Astrocyte of the hippocampus (primary cell): ENCODE measurements at regions not wholly inside any gene's neighbourhood (a gene's known extent, or its start where the extent isn't known, plus 50 kb on each side); places are given as distances from the start of the nearest gene placed in this dataset.

Experiments used
- DNase-seq: peaks from one replicate; pipeline ENCODE4 v3.0.0; 2011; ENCODE audit warnings: low read depth, low spot score

GRCh38 chr13:74511523-74511922 is 377.3 kb upstream of the KLF12 start:
- DNase-seq = no peak

GRCh38 chr13:74487091-74487722 is 353.0 kb upstream of the KLF12 start:
- DNase-seq = no peak

GRCh38 chr13:74485757-74486156 is 351.6 kb upstream of the KLF12 start:
- DNase-seq = no peak

- DNase-seq = no peak
Observed at GRCh38 chr13:74479124-74479523, 344.9 kb upstream of the KLF12 start.

GRCh38 chr13:74476788-74477187 is 342.6 kb upstream of the KLF12 start:
- DNase-seq = no peak

GRCh38 chr13:74476365-74476764 is 342.2 kb upstream of the KLF12 start:
- no peak for DNase-seq

- DNase-seq = no peak
Observed at GRCh38 chr13:74466864-74467263, 332.7 kb upstream of the KLF12 start.

- DNase-seq = no peak
Observed at GRCh38 chr13:74466020-74466419, 331.8 kb upstream of the KLF12 start.

- DNase-seq = no peak
Observed at GRCh38 chr13:74465271-74465670, 331.1 kb upstream of the KLF12 start.

- DNase-seq = no peak
Observed at GRCh38 chr13:74464670-74465069, 330.5 kb upstream of the KLF12 start.

GRCh38 chr13:74461011-74461410 is 326.8 kb upstream of the KLF12 start:
- DNase-seq = no peak

- no peak for DNase-seq
Observed at GRCh38 chr13:74452881-74453280, 318.7 kb upstream of the KLF12 start.

GRCh38 chr13:74452176-74452575 is 318.0 kb upstream of the KLF12 start:
- DNase-seq = no peak

- DNase-seq = no peak
Observed at GRCh38 chr13:74450964-74451363, 316.8 kb upstream of the KLF12 start.

GRCh38 chr13:74450525-74450845 is 316.3 kb upstream of the KLF12 start:
- DNase-seq = no peak

- DNase-seq = no peak
Observed at GRCh38 chr13:74449811-74450524, 315.8 kb upstream of the KLF12 start.

- DNase-seq = no peak
Observed at GRCh38 chr13:74444864-74445479, 310.8 kb upstream of the KLF12 start.

- peak; percentile 69 for DNase-seq
Observed at GRCh38 chr13:74444161-74444571, 310.0 kb upstream of the KLF12 start.

GRCh38 chr13:74443631-74444030 is 309.4 kb upstream of the KLF12 start:
- DNase-seq = peak; percentile 89

GRCh38 chr13:74442751-74443150 is 308.5 kb upstream of the KLF12 start:
- DNase-seq = no peak

- no peak for DNase-seq
Observed at GRCh38 chr13:74438901-74439300, 304.7 kb upstream of the KLF12 start.

GRCh38 chr13:74434782-74435181 is 300.6 kb upstream of the KLF12 start:
- DNase-seq = no peak

GRCh38 chr13:74424455-74424854 is 290.3 kb upstream of the KLF12 start:
- no peak for DNase-seq
